ENCODE measurements at regions not wholly inside any gene's neighbourhood (a gene's known extent, or its start where the extent isn't known, plus 50 kb on each side); places are given as distances from the start of the nearest gene placed in this dataset.

GRCh38 chr21:38936240-38936639 is 130.5 kb downstream of the ETS2 start:
- Histone ChIP-seq H4K8ac (ENCODE audit: low read depth, low read length) (no peak overlapping the region), H3K14ac (ENCODE audit: low read length) (no peak overlapping the region), H2AFZ (ENCODE audit: low read length) (no peak overlapping the region), H2BK12ac (ENCODE audit: low read length) (no peak overlapping the region), H3K9me3 (replicated peaks in 1 of 2; ENCODE audit: control insufficient read depth in 2 of 2, insufficient read depth in 1 of 2, low read depth in 1 of 2, low read length in 2 of 2) (peaks cover 0 to 7% of the 10 kb centered on the region in 2 donors), H3K36me3 (replicated peaks in 1 of 2; ENCODE audit: control insufficient read depth in 2 of 2, insufficient read depth in 2 of 2, low read length in 2 of 2) (no peaks in the 10 kb centered on the region), H4K91ac (ENCODE audit: low read depth, low read length, poor library complexity) (no peak overlapping the region), H2BK120ac (ENCODE audit: low read depth, low read length) (no peak overlapping the region), H3K4me3 (ENCODE audit: low read length in 2 of 2) (no peak overlapping the region), H3K4me1 (ENCODE audit: control insufficient read depth in 2 of 2, insufficient read depth in 1 of 2, low read depth in 1 of 2, low read length in 2 of 2) (peaks cover 7 to 9% of the 10 kb centered on the region in 2 donors), H2AK5ac (ENCODE audit: low read depth, low read length) (no peak overlapping the region), H3K9ac (ENCODE audit: low read depth, low read length, poor library complexity) (no peak overlapping the region), H3K27ac (replicated peaks; ENCODE audit: low read length) (no peak overlapping the region), H3K4me2 (ENCODE audit: insufficient read depth, low read length, poor library complexity, severe bottlenecking) (no peak overlapping the region), H3K27me3 (ENCODE audit: control insufficient read depth in 3 of 3, insufficient read depth in 3 of 3, low read depth in 1 of 3, low read length in 3 of 3) (no peaks in the 10 kb centered on the region), H3K23ac (ENCODE audit: low read depth, low read length, poor library complexity) (no peak overlapping the region), H2BK5ac (ENCODE audit: low read length) (no peak overlapping the region), H2BK15ac (ENCODE audit: low read length) (no peak overlapping the region), H3K18ac (ENCODE audit: low read length) (no peak overlapping the region), H3K79me1 (ENCODE audit: low read depth, low read length) (no peaks in the 10 kb centered on the region), H3K4ac (ENCODE audit: low read length) (no peak overlapping the region)
- no CpG with 5 or more reads among the region's 4 CpGs for WGBS, 2 donors (ENCODE audit: extremely low coverage in 2 of 2, insufficient read length in 2 of 2, insufficient replicate concordance in 1 of 2)
- no peak for DNase-seq (ENCODE audit: low spot score)

- Histone ChIP-seq H4K8ac (ENCODE audit: low read depth, low read length) (no peak overlapping the region), H3K4ac (ENCODE audit: low read length) (no peak overlapping the region), H3K23ac (ENCODE audit: low read depth, low read length, poor library complexity) (no peak overlapping the region), H3K9me3 (replicated peaks in 1 of 2; ENCODE audit: control insufficient read depth in 2 of 2, insufficient read depth in 1 of 2, low read depth in 1 of 2, low read length in 2 of 2) (peaks cover 5 to 10% of the 10 kb centered on the region in 2 donors), H3K79me1 (ENCODE audit: low read depth, low read length) (no peaks in the 10 kb centered on the region), H3K27me3 (ENCODE audit: control insufficient read depth in 3 of 3, insufficient read depth in 3 of 3, low read depth in 1 of 3, low read length in 3 of 3) (peaks cover 0 to under 1% (median 0%) of the 10 kb centered on the region in 3 experiments), H3K4me3 (ENCODE audit: low read length in 2 of 2) (no peak overlapping the region), H3K36me3 (replicated peaks in 1 of 2; ENCODE audit: control insufficient read depth in 2 of 2, insufficient read depth in 2 of 2, low read length in 2 of 2) (no peaks in the 10 kb centered on the region), H3K27ac (replicated peaks; ENCODE audit: low read length) (no peak overlapping the region), H3K18ac (ENCODE audit: low read length) (no peak overlapping the region), H2BK12ac (ENCODE audit: low read length) (no peak overlapping the region), H2BK5ac (ENCODE audit: low read length) (no peak overlapping the region), H4K91ac (ENCODE audit: low read depth, low read length, poor library complexity) (no peak overlapping the region), H3K9ac (ENCODE audit: low read depth, low read length, poor library complexity) (no peak overlapping the region), H2BK15ac (ENCODE audit: low read length) (no peak overlapping the region), H2AK5ac (ENCODE audit: low read depth, low read length) (no peak overlapping the region), H2BK120ac (ENCODE audit: low read depth, low read length) (no peak overlapping the region), H3K4me2 (ENCODE audit: insufficient read depth, low read length, poor library complexity, severe bottlenecking) (no peak overlapping the region), H2AFZ (ENCODE audit: low read length) (no peak overlapping the region), H3K4me1 (ENCODE audit: control insufficient read depth in 2 of 2, insufficient read depth in 1 of 2, low read depth in 1 of 2, low read length in 2 of 2) (peaks cover 7 to 9% of the 10 kb centered on the region in 2 donors), H3K14ac (ENCODE audit: low read length) (no peak overlapping the region)
- DNase-seq (ENCODE audit: low spot score), result no peak
- WGBS, 2 donors (ENCODE audit: extremely low coverage in 2 of 2, insufficient read length in 2 of 2, insufficient replicate concordance in 1 of 2), result no CpG with 5 or more reads among the region's 10 CpGs
Observed at GRCh38 chr21:38933731-38934130, 128.0 kb downstream of the ETS2 start.

- Histone ChIP-seq H3K4me2 (ENCODE audit: insufficient read depth, low read length, poor library complexity, severe bottlenecking) (no peak overlapping the region), H3K36me3 (replicated peaks in 1 of 2; ENCODE audit: control insufficient read depth in 2 of 2, insufficient read depth in 2 of 2, low read length in 2 of 2) (no peaks in the 10 kb centered on the region), H3K4me1 (ENCODE audit: control insufficient read depth in 2 of 2, insufficient read depth in 1 of 2, low read depth in 1 of 2, low read length in 2 of 2) (no peaks in the 10 kb centered on the region), H3K27me3 (ENCODE audit: control insufficient read depth in 3 of 3, insufficient read depth in 3 of 3, low read depth in 1 of 3, low read length in 3 of 3) (peaks cover 0 to 10% (median 0%) of the 10 kb centered on the region in 3 experiments), H3K27ac (replicated peaks; ENCODE audit: low read length) (no peak overlapping the region), H3K9me3 (replicated peaks in 1 of 2; ENCODE audit: control insufficient read depth in 2 of 2, insufficient read depth in 1 of 2, low read depth in 1 of 2, low read length in 2 of 2) (peaks cover 5 to 10% of the 10 kb centered on the region in 2 donors), H3K14ac (ENCODE audit: low read length) (no peak overlapping the region), H3K23ac (ENCODE audit: low read depth, low read length, poor library complexity) (no peak overlapping the region), H3K9ac (ENCODE audit: low read depth, low read length, poor library complexity) (no peak overlapping the region), H3K4me3 (ENCODE audit: low read length in 2 of 2) (no peak overlapping the region), H3K79me1 (ENCODE audit: low read depth, low read length) (no peaks in the 10 kb centered on the region), H4K91ac (ENCODE audit: low read depth, low read length, poor library complexity) (no peak overlapping the region), H3K4ac (ENCODE audit: low read length) (no peak overlapping the region), H4K8ac (ENCODE audit: low read depth, low read length) (no peak overlapping the region), H2BK12ac (ENCODE audit: low read length) (no peak overlapping the region), H2BK120ac (ENCODE audit: low read depth, low read length) (no peak overlapping the region), H2AK5ac (ENCODE audit: low read depth, low read length) (no peak overlapping the region), H3K18ac (ENCODE audit: low read length) (no peak overlapping the region), H2AFZ (ENCODE audit: low read length) (no peak overlapping the region), H2BK5ac (ENCODE audit: low read length) (no peak overlapping the region), H2BK15ac (ENCODE audit: low read length) (no peak overlapping the region)
- WGBS, 2 donors (ENCODE audit: extremely low coverage in 2 of 2, insufficient read length in 2 of 2, insufficient replicate concordance in 1 of 2), result no CpG with 5 or more reads among the region's 3 CpGs
- no peak for DNase-seq (ENCODE audit: low spot score)
Observed at GRCh38 chr21:38931291-38931690, 125.6 kb downstream of the ETS2 start.

GRCh38 chr21:38930853-38931252 is 125.1 kb downstream of the ETS2 start:
- WGBS, 2 donors (ENCODE audit: extremely low coverage in 2 of 2, insufficient read length in 2 of 2, insufficient replicate concordance in 1 of 2), result no CpG with 5 or more reads among the region's 3 CpGs
- Histone ChIP-seq H2BK120ac (ENCODE audit: low read depth, low read length) (no peak overlapping the region), H3K27ac (replicated peaks; ENCODE audit: low read length) (no peak overlapping the region), H3K4me3 (ENCODE audit: low read length in 2 of 2) (no peak overlapping the region), H3K18ac (ENCODE audit: low read length) (no peak overlapping the region), H2BK5ac (ENCODE audit: low read length) (no peak overlapping the region), H3K9ac (ENCODE audit: low read depth, low read length, poor library complexity) (no peak overlapping the region), H4K8ac (ENCODE audit: low read depth, low read length) (no peak overlapping the region), H3K4ac (ENCODE audit: low read length) (no peak overlapping the region), H3K23ac (ENCODE audit: low read depth, low read length, poor library complexity) (no peak overlapping the region), H2AFZ (ENCODE audit: low read length) (no peak overlapping the region), H3K27me3 (ENCODE audit: control insufficient read depth in 3 of 3, insufficient read depth in 3 of 3, low read depth in 1 of 3, low read length in 3 of 3) (peaks cover 0 to 10% (median 0%) of the 10 kb centered on the region in 3 experiments), H2BK15ac (ENCODE audit: low read length) (no peak overlapping the region), H3K9me3 (replicated peaks in 1 of 2; ENCODE audit: control insufficient read depth in 2 of 2, insufficient read depth in 1 of 2, low read depth in 1 of 2, low read length in 2 of 2) (peaks cover 5 to 10% of the 10 kb centered on the region in 2 donors), H2AK5ac (ENCODE audit: low read depth, low read length) (no peak overlapping the region), H3K79me1 (ENCODE audit: low read depth, low read length) (no peaks in the 10 kb centered on the region), H4K91ac (ENCODE audit: low read depth, low read length, poor library complexity) (no peak overlapping the region), H2BK12ac (ENCODE audit: low read length) (no peak overlapping the region), H3K14ac (ENCODE audit: low read length) (no peak overlapping the region), H3K36me3 (replicated peaks in 1 of 2; ENCODE audit: control insufficient read depth in 2 of 2, insufficient read depth in 2 of 2, low read length in 2 of 2) (no peaks in the 10 kb centered on the region), H3K4me1 (ENCODE audit: control insufficient read depth in 2 of 2, insufficient read depth in 1 of 2, low read depth in 1 of 2, low read length in 2 of 2) (no peaks in the 10 kb centered on the region), H3K4me2 (ENCODE audit: insufficient read depth, low read length, poor library complexity, severe bottlenecking) (no peak overlapping the region)
- no peak for DNase-seq (ENCODE audit: low spot score)
